ENCODE measurements at regions not wholly inside any gene's neighbourhood (a gene's known extent, or its start where the extent isn't known, plus 50 kb on each side); places are given as distances from the start of the nearest gene placed in this dataset.

DNA sequence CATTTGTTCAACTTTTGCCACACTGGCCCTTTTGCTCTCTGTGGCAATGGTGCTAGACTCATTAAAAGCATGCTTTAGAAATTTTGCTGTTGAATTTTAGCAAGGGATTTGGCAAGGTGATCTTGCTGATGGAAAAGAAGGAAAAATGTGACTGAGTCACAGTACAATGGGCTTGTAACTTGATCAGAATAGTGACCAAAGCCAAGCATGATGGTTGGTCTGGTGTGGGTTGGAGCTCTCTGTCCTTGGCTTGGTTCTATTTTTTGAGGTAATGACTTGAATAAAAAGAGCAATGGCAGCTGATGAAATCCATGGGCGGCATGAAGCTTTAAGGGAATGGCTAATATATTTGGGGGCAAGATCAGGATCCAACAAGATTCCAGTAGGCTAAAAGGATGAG, 114.4 kb upstream of the ZNF366 start:
- H2BK12ac ChIP-seq (ENCODE audit: insufficient read length, low read depth, low read length), result no peak overlapping the region
- no CpG with 5 or more reads among the region's 1 CpG for WGBS (ENCODE audit: extremely low coverage, insufficient read length, low lambda C conversion rate)
- no peaks in the 10 kb centered on the region for H3K36me3 Mint-ChIP-seq (ENCODE audit: insufficient read depth in 1 of 3, low read depth in 3 of 3)

More for the DNA sequence above, 114.4 kb upstream of the ZNF366 start:
- Histone ChIP-seq H3K9me3 (ENCODE audit: control insufficient read depth, low read depth, low read length) (no peaks in the 10 kb centered on the region), H4K91ac (ENCODE audit: insufficient read length, low read depth, low read length) (no peak overlapping the region), H2BK120ac (ENCODE audit: low read depth, low read length, poor library complexity, severe bottlenecking) (no peak overlapping the region), H3K14ac (ENCODE audit: insufficient read depth, low read length) (no peak overlapping the region), H3K27ac (ENCODE audit: insufficient read length, low read depth, low read length) (no peak overlapping the region), H3K23me2 (ENCODE audit: insufficient read length, low read depth, low read length, poor library complexity, severe bottlenecking) (no peaks in the 10 kb centered on the region), H3K18ac (ENCODE audit: insufficient read length, low read depth, low read length) (no peak overlapping the region), H2BK15ac (ENCODE audit: low read depth, low read length) (no peak overlapping the region), H3K79me2 (ENCODE audit: insufficient read depth, low read length) (no peaks in the 10 kb centered on the region), H3K9ac (ENCODE audit: extremely low read depth, insufficient read length, low read length) (no peak overlapping the region), H3K56ac (ENCODE audit: insufficient read length, low read depth, low read length) (no peak overlapping the region), H2AK5ac (ENCODE audit: insufficient read length, low read length) (no peak overlapping the region), H3K23ac (ENCODE audit: insufficient read length, low read depth, low read length) (no peak overlapping the region), H3K4me1 (ENCODE audit: insufficient read depth, low read length) (peaks cover 3% of the 10 kb centered on the region; the same call in 1 of the 2 replicates), H4K20me1 (ENCODE audit: control insufficient read depth, insufficient read depth, insufficient read length) (no peaks in the 10 kb centered on the region), H2BK5ac (ENCODE audit: insufficient read length, low read length) (no peak overlapping the region), H3K4ac (ENCODE audit: low read depth, low read length) (no peak overlapping the region), H3K4me2 (ENCODE audit: insufficient read depth, insufficient read length, low read length) (no peak overlapping the region), H3T11ph (ENCODE audit: low read length) (no peak overlapping the region), H2AFZ (ENCODE audit: low read length) (no peak overlapping the region), H4K5ac (ENCODE audit: insufficient read length, low read depth, low read length) (no peak overlapping the region), H2BK20ac (ENCODE audit: low read depth, low read length, poor library complexity, severe bottlenecking) (no peak overlapping the region), H3K79me1 (ENCODE audit: insufficient read depth, low read depth, low read length, poor library complexity, severe bottlenecking) (no peaks in the 10 kb centered on the region), H4K8ac (replicated peaks; ENCODE audit: insufficient read length, low read depth, low read length) (no peak overlapping the region), H3K27me3 (ENCODE audit: insufficient read depth, low read length) (no peaks in the 10 kb centered on the region)
- no peak for DNase-seq
- Mint-ChIP-seq H3K4me1 (peaks cover 18% of the 10 kb centered on the region in 2 experiments), H3K9me3 (no peaks in the 10 kb centered on the region), H3K4me3 (no peak overlapping the region), H3K27ac (no peak overlapping the region), H3K27me3 (ENCODE audit: low read depth) (peaks cover 3% of the 10 kb centered on the region)
- TF ChIP-seq, protein P1, sequence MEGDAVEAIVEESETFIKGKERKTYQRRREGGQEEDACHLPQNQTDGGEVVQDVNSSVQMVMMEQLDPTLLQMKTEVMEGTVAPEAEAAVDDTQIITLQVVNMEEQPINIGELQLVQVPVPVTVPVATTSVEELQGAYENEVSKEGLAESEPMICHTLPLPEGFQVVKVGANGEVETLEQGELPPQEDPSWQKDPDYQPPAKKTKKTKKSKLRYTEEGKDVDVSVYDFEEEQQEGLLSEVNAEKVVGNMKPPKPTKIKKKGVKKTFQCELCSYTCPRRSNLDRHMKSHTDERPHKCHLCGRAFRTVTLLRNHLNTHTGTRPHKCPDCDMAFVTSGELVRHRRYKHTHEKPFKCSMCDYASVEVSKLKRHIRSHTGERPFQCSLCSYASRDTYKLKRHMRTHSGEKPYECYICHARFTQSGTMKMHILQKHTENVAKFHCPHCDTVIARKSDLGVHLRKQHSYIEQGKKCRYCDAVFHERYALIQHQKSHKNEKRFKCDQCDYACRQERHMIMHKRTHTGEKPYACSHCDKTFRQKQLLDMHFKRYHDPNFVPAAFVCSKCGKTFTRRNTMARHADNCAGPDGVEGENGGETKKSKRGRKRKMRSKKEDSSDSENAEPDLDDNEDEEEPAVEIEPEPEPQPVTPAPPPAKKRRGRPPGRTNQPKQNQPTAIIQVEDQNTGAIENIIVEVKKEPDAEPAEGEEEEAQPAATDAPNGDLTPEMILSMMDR (conservative IDR thresholded peaks at IDR 0.05), result no peak

Measured in H9 (cell line).